ENCODE measurements at regions not wholly inside any gene's neighbourhood (a gene's known extent, or its start where the extent isn't known, plus 50 kb on each side); places are given as distances from the start of the nearest gene placed in this dataset.

DNA sequence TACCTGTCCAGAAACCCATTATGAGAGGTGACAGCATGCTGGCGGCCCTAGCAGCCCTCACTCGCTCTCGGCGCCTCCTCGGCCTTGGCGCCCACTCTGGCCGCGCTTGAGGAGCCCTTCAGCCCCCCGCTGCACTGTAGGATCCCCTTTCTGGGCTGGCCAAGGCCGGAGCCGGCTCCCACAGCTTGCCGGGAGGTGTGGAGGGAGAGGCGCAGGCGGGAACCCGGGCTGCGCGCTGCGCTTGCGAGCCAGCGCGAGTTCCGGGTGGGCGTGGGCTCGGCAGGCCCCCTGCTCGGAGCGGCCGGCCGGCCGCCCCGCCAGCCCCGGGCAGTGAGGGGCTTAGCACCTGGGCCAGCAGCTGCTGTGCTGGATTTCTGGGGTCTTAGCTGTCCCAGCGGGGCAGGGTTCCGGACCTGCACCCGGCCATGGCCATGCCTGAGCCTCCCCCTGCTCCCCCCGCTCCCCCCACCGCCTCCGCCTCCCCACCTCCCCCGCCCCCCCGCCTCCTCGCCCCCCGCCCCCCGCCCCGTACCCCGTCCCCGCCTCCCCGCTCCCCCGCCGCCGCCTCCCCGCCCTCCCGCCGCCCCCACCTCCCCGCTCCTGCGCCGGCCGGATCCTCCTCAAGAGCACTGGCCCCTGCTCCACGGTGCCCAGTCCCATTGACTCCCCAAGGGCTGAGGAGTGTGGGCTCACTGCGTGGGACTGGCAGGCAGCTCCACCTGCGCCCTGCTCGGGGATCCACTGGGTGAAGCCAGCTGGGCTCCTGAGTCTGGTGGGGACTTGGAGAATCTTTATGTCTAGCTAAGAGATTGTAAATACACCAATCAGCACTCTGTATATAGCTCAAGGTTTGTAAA, 163.1 kb downstream of the KLHL28 start:
- no peak for TF ChIP-seq EZH2 (IDR thresholded peaks at IDR 0.05; ENCODE audit: borderline replicate concordance, low read depth, low read length, poor library complexity, severe bottlenecking)
- TF ChIP-seq, protein P1, sequence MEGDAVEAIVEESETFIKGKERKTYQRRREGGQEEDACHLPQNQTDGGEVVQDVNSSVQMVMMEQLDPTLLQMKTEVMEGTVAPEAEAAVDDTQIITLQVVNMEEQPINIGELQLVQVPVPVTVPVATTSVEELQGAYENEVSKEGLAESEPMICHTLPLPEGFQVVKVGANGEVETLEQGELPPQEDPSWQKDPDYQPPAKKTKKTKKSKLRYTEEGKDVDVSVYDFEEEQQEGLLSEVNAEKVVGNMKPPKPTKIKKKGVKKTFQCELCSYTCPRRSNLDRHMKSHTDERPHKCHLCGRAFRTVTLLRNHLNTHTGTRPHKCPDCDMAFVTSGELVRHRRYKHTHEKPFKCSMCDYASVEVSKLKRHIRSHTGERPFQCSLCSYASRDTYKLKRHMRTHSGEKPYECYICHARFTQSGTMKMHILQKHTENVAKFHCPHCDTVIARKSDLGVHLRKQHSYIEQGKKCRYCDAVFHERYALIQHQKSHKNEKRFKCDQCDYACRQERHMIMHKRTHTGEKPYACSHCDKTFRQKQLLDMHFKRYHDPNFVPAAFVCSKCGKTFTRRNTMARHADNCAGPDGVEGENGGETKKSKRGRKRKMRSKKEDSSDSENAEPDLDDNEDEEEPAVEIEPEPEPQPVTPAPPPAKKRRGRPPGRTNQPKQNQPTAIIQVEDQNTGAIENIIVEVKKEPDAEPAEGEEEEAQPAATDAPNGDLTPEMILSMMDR (conservative IDR thresholded peaks at IDR 0.05; ENCODE audit: low read depth, low read length) = no peak
